ENCODE measurements at regions not wholly inside any gene's neighbourhood (a gene's known extent, or its start where the extent isn't known, plus 50 kb on each side); places are given as distances from the start of the nearest gene placed in this dataset.
A peak's percentile ranks its signal among the peaks of the same experiment; 100 is the strongest.

DNA sequence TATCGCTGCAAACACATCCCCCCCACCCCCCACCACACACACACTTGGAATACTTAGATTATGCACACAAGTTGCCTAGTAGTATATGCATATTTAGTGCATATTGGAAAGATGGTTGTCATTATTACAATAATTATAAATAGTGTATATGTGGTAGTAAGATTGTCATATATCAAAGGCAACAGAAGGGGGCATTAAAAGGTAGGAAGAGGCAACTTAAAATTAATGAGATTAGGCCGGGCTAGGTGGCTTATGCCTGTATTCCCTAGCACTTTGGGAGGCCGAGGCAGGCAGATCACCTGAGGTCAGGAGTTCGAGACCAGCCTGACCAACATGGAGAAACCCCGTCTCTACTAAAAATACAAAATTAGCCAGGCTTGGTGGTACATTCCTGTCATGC lies 52.1 kb downstream of the GSC start:
- no peak for DNase-seq (ENCODE audit: low spot score)

DNA sequence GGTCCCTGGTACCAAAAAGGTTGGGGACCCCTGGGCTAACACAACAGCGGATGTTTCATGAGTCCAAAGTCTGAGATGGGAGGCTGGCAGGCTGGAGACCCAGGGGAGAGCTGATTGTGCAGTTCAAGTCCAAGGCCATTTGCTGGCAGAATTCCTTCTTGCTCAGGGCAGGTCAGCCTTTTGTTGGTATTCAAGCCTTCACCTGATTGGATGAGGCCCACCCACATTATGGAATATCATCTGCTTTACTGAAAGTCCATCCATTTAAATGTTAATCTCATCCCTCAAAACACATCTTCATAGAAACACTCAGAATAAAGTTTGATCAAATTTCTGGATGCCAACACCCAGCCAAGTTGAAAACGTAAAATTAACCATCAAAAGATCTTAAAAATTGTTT lies 52.9 kb downstream of the GSC start:
- no peak for DNase-seq (ENCODE audit: low spot score)

GRCh38 chr14:94713115-94713514 lies 56.8 kb downstream of the GSC start:
- no peak for DNase-seq (ENCODE audit: low spot score)

DNA sequence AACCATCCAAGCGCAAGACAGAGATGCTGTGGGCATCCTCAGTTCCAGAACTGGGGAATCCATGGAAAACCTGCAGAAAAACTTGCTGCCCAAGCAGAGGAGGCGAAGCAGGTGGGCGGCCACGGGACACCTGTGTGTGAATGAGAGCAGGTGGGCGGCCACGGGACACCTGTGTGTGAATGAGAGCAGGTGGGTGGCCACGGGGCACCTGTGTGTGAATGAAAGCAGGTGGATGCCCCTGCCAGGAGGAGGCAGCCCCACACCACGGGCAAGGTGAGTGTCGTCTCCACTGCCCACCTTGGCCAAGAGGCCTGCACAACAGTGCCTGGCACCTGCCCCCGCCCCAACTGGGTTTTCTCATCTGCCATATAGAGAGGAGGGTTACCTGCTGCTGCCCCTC lies 59.2 kb downstream of the GSC start:
- DNase-seq (ENCODE audit: low spot score) = no peak

DNA sequence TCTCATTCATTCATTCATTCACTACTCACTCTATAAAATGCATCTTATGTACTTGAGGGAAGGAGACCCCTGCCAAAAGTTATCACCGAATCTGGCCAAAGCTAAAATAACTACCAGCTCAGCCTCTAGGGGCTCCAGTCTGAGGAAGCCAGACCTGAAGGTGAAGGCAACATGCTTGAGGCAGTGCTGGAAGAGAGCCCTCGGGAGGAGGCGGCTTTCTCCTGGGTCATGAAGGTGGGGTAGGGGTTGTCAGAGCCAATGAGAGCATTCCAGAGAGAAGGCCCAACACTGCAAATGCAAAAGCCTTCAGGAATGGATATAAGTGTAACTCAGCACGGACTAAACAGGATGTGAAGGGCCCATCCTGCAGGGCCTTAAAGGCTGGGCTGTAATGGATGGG lies 62.4 kb downstream of the GSC start:
- no peak for DNase-seq (ENCODE audit: low spot score)

DNA sequence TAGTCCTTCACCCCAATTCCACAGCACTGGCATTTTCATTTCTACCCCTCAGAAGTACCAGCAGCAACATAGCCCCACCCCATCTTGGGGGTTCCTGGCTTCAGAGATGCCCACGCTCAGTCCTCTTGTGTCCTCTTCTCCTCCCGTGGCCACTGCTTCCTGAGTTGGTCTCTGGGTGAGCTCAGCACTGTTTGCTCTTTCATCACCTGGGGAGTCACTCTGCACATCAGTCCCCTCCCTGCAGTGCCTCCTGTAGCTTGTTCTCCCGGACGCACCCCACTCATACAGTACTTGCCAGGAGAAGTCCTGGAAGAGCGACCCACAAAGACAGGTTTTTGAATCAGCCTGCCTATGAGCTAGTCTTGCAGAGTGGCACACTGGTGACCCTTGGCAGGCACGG lies 63.8 kb downstream of the GSC start:
- no peak for DNase-seq (ENCODE audit: low spot score)

- no peak for DNase-seq (ENCODE audit: low spot score)
Observed at GRCh38 chr14:94702629-94703028, 67.3 kb downstream of the GSC start.

- no peak for DNase-seq (ENCODE audit: low spot score)
Observed at GRCh38 chr14:94701861-94702370, 68.0 kb downstream of the GSC start.

DNA sequence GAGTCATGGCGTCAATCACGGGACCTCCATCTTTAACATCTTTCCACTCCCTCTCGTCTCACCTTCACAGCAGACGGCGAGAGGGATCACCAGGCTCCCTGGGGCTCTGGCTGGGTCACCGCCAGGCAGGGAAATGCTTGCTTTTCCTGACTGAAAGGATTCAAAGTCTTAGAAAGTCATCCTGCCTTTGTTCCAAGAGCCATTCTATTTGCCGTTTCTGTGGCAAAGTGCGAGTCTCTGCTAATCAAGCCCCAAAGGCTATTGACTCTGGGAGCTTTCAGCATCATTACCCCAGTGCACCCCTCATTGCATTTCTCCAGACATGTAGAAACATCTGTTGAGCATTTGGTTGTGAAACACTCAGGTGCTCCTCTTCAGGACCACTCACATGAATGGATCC lies 69.6 kb downstream of the GSC start:
- no peak for DNase-seq (ENCODE audit: low spot score)

GRCh38 chr14:94699831-94700230 lies 70.1 kb downstream of the GSC start:
- no peak for DNase-seq (ENCODE audit: low spot score)

- DNase-seq (ENCODE audit: low spot score) = no peak
Observed at GRCh38 chr14:94697773-94698556, 71.9 kb downstream of the GSC start.

GRCh38 chr14:94696518-94696917 lies 73.4 kb downstream of the GSC start:
- DNase-seq (ENCODE audit: low spot score) = no peak

GRCh38 chr14:94695231-94695630 lies 74.7 kb downstream of the GSC start:
- no peak for DNase-seq (ENCODE audit: low spot score)

- DNase-seq (ENCODE audit: low spot score) = peak; percentile 76
Observed at GRCh38 chr14:94691660-94692034, 78.3 kb downstream of the GSC start.

GRCh38 chr14:94690896-94691659 lies 78.8 kb downstream of the GSC start:
- DNase-seq (ENCODE audit: low spot score) = no peak

GRCh38 chr14:94690486-94690885 lies 78.3 kb downstream of the SERPINA3 start:
- DNase-seq (ENCODE audit: low spot score) = no peak

- no peak for DNase-seq (ENCODE audit: low spot score)
Observed at GRCh38 chr14:94689985-94690400, 77.8 kb downstream of the SERPINA3 start.

DNA sequence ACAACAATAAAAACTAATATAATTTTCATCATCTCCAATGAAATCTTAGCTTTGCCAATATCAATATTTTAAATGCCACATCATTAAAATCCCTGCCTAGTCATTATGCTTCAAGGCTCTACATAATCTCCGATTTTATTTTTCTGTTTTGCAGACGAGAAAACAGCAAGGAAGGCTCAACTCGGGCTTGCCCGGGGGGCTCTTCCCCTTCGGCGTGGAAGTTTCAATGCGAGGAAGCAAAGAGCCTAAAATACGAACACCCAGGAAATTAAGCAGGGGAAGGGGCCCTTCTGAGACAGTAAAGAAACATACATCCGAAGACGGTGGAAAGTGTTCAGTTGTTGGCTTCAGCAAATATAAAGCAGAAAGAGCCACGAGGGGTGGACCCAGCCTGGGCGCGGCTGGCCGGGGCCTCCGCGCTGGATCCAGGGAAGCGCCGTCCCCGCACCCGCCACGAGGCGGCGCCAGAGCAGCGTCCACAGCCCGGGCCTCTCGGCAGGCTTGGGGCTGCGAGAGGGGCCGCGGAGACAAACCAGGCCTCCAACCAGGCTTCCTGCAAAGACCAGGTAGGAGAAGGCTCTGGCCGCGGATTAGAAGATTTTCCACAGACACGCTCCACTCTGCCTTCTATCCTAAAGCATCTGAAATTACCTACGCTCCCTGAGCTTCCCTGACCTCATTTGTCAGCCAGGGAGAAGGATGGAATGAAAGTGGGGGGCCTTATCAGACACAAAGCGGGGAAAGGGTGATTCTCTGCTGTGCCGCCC lies 77.2 kb downstream of the SERPINA3 start:
- DNase-seq (ENCODE audit: low spot score) = peak; percentile 80

- DNase-seq (ENCODE audit: low spot score) = no peak
Observed at GRCh38 chr14:94686511-94687160, 74.4 kb downstream of the SERPINA3 start.

DNA sequence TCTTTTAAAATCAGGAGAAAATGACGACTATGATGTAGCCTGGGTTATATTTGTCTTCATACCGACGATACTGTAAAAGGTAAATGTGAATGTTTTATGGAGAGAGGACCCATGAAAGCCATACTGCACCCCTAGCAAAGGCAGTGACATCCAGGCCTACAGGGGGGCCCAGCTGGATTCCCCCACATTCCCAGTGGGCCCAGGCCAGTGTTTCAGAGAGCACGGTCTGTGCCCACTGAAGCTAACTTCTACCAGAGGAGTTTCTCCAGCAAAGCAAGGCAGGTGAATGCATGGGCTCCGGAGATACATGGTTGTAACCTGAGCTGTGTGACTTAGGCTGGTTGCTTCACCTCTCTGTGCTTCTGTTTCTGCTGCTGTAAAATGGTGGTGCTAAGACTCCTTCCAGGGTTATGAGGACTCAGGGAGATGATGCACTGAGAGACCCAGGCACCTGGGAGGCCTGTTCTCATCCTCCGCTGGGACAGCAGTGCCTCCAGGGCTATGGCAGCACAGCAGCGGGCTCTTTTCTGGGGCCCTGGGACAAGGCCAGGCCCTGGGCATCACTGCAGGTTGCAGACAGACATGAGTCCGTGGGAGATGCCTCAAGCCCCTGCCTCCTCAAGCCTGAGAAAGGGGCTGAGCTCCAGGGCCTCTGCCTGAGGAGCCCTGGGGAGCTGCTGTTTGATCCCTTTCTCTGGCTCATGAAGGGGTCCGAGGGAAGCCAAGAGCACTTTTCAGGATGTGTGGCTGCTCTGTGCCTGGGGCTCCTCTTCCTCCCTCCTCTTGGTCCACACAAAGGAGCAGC lies 73.7 kb downstream of the SERPINA3 start:
- DNase-seq (ENCODE audit: low spot score) = no peak

DNA sequence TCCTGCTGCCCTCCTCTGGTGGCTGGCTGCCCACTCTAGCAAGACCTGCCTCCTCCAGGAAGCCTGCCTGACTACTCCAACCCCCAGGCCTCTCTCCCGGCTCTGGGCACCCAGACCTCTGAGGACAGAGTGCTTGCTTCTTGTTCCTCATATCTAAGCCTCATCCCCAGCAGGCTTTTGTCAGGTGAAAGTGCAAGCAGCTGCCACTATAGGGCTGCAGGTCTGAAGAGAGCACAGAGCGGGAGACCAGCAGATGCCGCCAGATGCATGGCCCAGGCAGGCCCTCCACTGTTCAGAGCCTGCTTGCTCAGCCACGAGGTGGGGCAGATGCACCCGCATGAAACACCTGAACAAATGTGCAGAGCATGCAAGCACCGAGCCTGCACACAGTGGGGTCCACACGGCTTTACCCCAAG lies 73.0 kb downstream of the SERPINA3 start:
- no peak for DNase-seq (ENCODE audit: low spot score)
